WTC11 (cell line): ENCODE measurements at regions not wholly inside any gene's neighbourhood (a gene's known extent, or its start where the extent isn't known, plus 50 kb on each side); places are given as distances from the start of the nearest gene placed in this dataset.

Experiments used
- ATAC-seq: fragments of 200-7000 bp; cut with Tn5 transposase; 2 replicates; pipeline ENCODE4 v1.10.0; 2021; ENCODE audit warnings: mild to moderate bottlenecking, moderate library complexity
- CTCF ChIA-PET: fragments of 300-600 bp; sonication (Branson Sonifier 250); formaldehyde crosslinking; loops from one replicate; lab custom pipeline; 2021; ENCODE audit warnings: antibody characterized with exemption; lab: Charles Lee
- POLR2A ChIA-PET: fragments of 350-600 bp; sonication (Branson Sonifier 250); formaldehyde crosslinking; loops from one replicate; lab custom pipeline; 2021; ENCODE audit warnings: antibody characterized with exemption; lab: Charles Lee
- DNase-seq: peaks from one replicate; pipeline ENCODE4 v3.0.0; 2021; ENCODE audit warnings: low spot score
- H3K27ac Mint-ChIP-seq: 2 replicates; pipeline ENCODE4 v1.8.0; 2021; ENCODE audit warnings: mixed read lengths
- H3K27me3 Mint-ChIP-seq: 2 replicates; pipeline ENCODE4 v1.8.0; 2021; ENCODE audit warnings: low read depth, mild to moderate bottlenecking, moderate library complexity, mixed read lengths
- H3K36me3 Mint-ChIP-seq: 2 replicates; pipeline ENCODE4 v1.8.0; 2021; ENCODE audit warnings: mixed read lengths
- H3K4me1 Mint-ChIP-seq: 2 replicates; pipeline ENCODE4 v1.8.0; 2022; ENCODE audit warnings: mixed read lengths
- H3K4me3 Mint-ChIP-seq: 2 replicates; pipeline ENCODE4 v1.8.0; 2021; ENCODE audit warnings: mild to moderate bottlenecking, moderate library complexity, mixed read lengths
- H3K9me3 Mint-ChIP-seq: 2 replicates; pipeline ENCODE4 v1.8.0; 2021; ENCODE audit warnings: mixed read lengths
- AR ChIP-seq: fragments of 250-450 bp; sonication (Bioruptor Pico); IDR thresholded peaks from 2 replicates; pipeline ENCODE4 v1.9.0; 2021; ENCODE audit warnings: mild to moderate bottlenecking
- ARID4B ChIP-seq: sonication (generic); formaldehyde crosslinking; IDR thresholded peaks from 2 replicates; pipeline ENCODE4 v1.8.0; 2023; ENCODE audit warnings: missing genetic modification reagents, mild to moderate bottlenecking, borderline replicate concordance
- ATF3 ChIP-seq: sonication (generic); formaldehyde crosslinking; conservative IDR thresholded peaks from 2 replicates; pipeline ENCODE4 v1.8.1; 2022; ENCODE audit warnings: mild to moderate bottlenecking, missing genetic modification reagents
- CDX4 ChIP-seq: fragments of 250-450 bp; sonication (Bioruptor Pico); IDR thresholded peaks from 2 replicates; pipeline ENCODE4 v1.9.0; 2021; ENCODE audit warnings: moderate library complexity, mild to moderate bottlenecking, inconsistent platforms, borderline replicate concordance
- CREB1 ChIP-seq: sonication (generic); formaldehyde crosslinking; IDR thresholded peaks from 2 replicates; pipeline ENCODE4 v1.8.0; 2023; ENCODE audit warnings: mild to moderate bottlenecking, missing genetic modification reagents
- CREM ChIP-seq: sonication (generic); formaldehyde crosslinking; IDR thresholded peaks from 2 replicates; pipeline ENCODE4 v1.8.1; 2022; ENCODE audit warnings: mild to moderate bottlenecking, missing genetic modification reagents, moderate library complexity
- ESRRA ChIP-seq: sonication (generic); formaldehyde crosslinking; IDR thresholded peaks from 2 replicates; pipeline ENCODE4 v1.8.1; 2022; ENCODE audit warnings: mild to moderate bottlenecking, missing genetic modification reagents, borderline replicate concordance
- FOXK1 ChIP-seq: sonication (generic); formaldehyde crosslinking; IDR thresholded peaks from 2 replicates; pipeline ENCODE4 v1.8.0; 2022; ENCODE audit warnings: mild to moderate bottlenecking, moderate library complexity, missing genetic modification reagents
- FOXP4 ChIP-seq: sonication (generic); formaldehyde crosslinking; IDR thresholded peaks from 2 replicates; pipeline ENCODE4 v1.8.0; 2022; ENCODE audit warnings: mild to moderate bottlenecking, missing genetic modification reagents
- GABPB1 ChIP-seq: sonication (generic); formaldehyde crosslinking; IDR thresholded peaks from 2 replicates; pipeline ENCODE4 v1.8.1; 2023; ENCODE audit warnings: mild to moderate bottlenecking, missing genetic modification reagents
- JAZF1 ChIP-seq: fragments of 250-450 bp; sonication (Bioruptor Pico); IDR thresholded peaks from 2 replicates; pipeline ENCODE4 v1.9.0; 2021; ENCODE audit warnings: moderate library complexity, mild to moderate bottlenecking, inconsistent platforms
- NFATC4 ChIP-seq: fragments of 250-450 bp; sonication (Bioruptor Pico); IDR thresholded peaks from 2 replicates; pipeline ENCODE4 v1.9.0; 2021; ENCODE audit warnings: mild to moderate bottlenecking
- NR1H2 ChIP-seq: sonication (generic); formaldehyde crosslinking; IDR thresholded peaks from 2 replicates; pipeline ENCODE4 v1.9.0; 2021; ENCODE audit warnings: mild to moderate bottlenecking, moderate library complexity, missing genetic modification reagents
- NR3C1 ChIP-seq: sonication (generic); formaldehyde crosslinking; conservative IDR thresholded peaks from 2 replicates; pipeline ENCODE4 v1.8.1; 2023; ENCODE audit warnings: low read depth, mild to moderate bottlenecking, missing genetic modification reagents
- SMAD4 ChIP-seq: sonication (generic); formaldehyde crosslinking; IDR thresholded peaks from 2 replicates; pipeline ENCODE4 v1.8.0; 2022; ENCODE audit warnings: mild to moderate bottlenecking, missing genetic modification reagents
- SOX15 ChIP-seq: fragments of 250-450 bp; sonication (Bioruptor Pico); IDR thresholded peaks from 2 replicates; pipeline ENCODE4 v1.9.0; 2021; ENCODE audit warnings: mild to moderate bottlenecking
- ZNF219 ChIP-seq: sonication (generic); formaldehyde crosslinking; IDR thresholded peaks from 2 replicates; pipeline ENCODE4 v1.8.0; 2023; ENCODE audit warnings: missing genetic modification reagents, mild to moderate bottlenecking, borderline replicate concordance
- ZNF232 ChIP-seq: sonication (generic); formaldehyde crosslinking; IDR thresholded peaks from 2 replicates; pipeline ENCODE4 v1.8.0; 2022; ENCODE audit warnings: mild to moderate bottlenecking, missing genetic modification reagents
- ZNF263 ChIP-seq: sonication (generic); formaldehyde crosslinking; IDR thresholded peaks from 2 replicates; pipeline ENCODE4 v1.8.1; 2022; ENCODE audit warnings: low read depth, mild to moderate bottlenecking, moderate library complexity, missing genetic modification reagents
- ZNF532 ChIP-seq: fragments of 250-450 bp; sonication (Bioruptor Pico); IDR thresholded peaks from 2 replicates; pipeline ENCODE4 v1.9.0; 2021; ENCODE audit warnings: mild to moderate bottlenecking, borderline replicate concordance

- CTCF ChIA-PET = no interaction called here
- no peaks in the 10 kb centered on the region for H3K9me3 Mint-ChIP-seq
Observed at GRCh38 chr6:166814390-166814789, 142.0 kb downstream of the RNASET2 start.

More at GRCh38 chr6:166814390-166814789, 142.0 kb downstream of the RNASET2 start:
- ATAC-seq = no peak
- POLR2A ChIA-PET = no interaction called here
- TF ChIP-seq ZNF232 (CRISPR knock-in tag) = no peak
- no peak for TF ChIP-seq SOX15
- no peak for TF ChIP-seq ZNF263 (CRISPR knock-in tag)
- no peak for TF ChIP-seq NFATC4
- no peak for TF ChIP-seq CREB1 (CRISPR knock-in tag)
- TF ChIP-seq ARID4B (CRISPR knock-in tag) = no peak
- TF ChIP-seq FOXP4 = no peak
- no peak for TF ChIP-seq ESRRA (CRISPR knock-in tag)
- TF ChIP-seq JAZF1 (CRISPR knock-in tag) = no peak
- no peak for TF ChIP-seq ATF3
- TF ChIP-seq ZNF532 = no peak
- no peak for TF ChIP-seq CDX4
- TF ChIP-seq NR3C1 (CRISPR knock-in tag) = no peak
- TF ChIP-seq SMAD4 (CRISPR knock-in tag) = no peak
- no peak for TF ChIP-seq FOXK1
- no peak for TF ChIP-seq CREM (CRISPR knock-in tag)
- no peak for TF ChIP-seq GABPB1
- TF ChIP-seq AR = no peak
- TF ChIP-seq NR1H2 (CRISPR knock-in tag) = no peak
- no peak for TF ChIP-seq ZNF219 (CRISPR knock-in tag)
- TF ChIP-seq, all 79 proteins: peak for 0
- Mint-ChIP-seq H3K27ac (no peak overlapping the region), H3K27me3 (no peaks in the 10 kb centered on the region), H3K36me3 (no peaks in the 10 kb centered on the region), H3K4me1 (no peaks in the 10 kb centered on the region), H3K4me3 (no peak overlapping the region)
- DNase-seq = no peak
